Inflammatory macrophage treated with lipopolysaccharide for 4 hours (primary cell): ENCODE measurements at regions not wholly inside any gene's neighbourhood (a gene's known extent, or its start where the extent isn't known, plus 50 kb on each side); places are given as distances from the start of the nearest gene placed in this dataset.

Source experiments
- DNase-seq: peaks from one replicate; pipeline ENCODE4 v3.0.0-alpha.2; 2020

DNA sequence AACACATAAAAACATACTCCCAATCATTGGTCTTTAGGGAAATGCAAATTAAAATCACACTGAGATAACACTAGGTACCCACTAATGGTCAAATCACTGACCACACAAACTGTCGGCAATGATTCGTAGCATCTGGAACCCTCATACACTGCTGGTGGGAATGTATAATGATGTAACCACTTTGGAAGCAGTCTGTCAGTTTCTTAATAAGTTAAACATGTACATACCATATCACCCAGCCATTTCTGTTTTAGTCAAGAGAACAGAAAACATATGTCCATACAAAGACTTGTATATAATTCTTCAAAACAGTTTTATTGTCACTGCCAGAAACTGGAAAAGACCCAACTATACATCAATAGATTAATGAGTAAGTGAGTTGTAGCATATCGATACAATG lies 63.3 kb upstream of the LRRC3B start:
- no peak for DNase-seq

DNA sequence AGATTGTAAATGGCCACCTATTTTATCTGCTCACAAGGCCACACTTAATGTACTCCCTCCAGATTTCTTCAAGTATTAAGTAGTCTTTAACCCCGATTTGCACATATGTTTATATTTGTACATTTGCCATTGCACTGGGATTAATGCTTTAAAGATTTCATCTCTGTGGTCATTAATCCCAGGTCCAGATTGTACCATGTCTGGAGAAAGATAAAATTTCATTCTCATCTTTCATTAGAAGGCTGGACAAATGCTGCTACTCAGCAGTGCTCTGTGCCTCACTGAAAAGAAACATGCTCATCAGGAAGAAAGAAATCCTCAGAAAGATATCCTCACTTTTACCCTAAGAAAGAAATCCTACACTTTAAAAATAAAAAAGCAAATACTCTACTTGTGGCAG lies 62.5 kb upstream of the LRRC3B start:
- DNase-seq: no peak

DNA sequence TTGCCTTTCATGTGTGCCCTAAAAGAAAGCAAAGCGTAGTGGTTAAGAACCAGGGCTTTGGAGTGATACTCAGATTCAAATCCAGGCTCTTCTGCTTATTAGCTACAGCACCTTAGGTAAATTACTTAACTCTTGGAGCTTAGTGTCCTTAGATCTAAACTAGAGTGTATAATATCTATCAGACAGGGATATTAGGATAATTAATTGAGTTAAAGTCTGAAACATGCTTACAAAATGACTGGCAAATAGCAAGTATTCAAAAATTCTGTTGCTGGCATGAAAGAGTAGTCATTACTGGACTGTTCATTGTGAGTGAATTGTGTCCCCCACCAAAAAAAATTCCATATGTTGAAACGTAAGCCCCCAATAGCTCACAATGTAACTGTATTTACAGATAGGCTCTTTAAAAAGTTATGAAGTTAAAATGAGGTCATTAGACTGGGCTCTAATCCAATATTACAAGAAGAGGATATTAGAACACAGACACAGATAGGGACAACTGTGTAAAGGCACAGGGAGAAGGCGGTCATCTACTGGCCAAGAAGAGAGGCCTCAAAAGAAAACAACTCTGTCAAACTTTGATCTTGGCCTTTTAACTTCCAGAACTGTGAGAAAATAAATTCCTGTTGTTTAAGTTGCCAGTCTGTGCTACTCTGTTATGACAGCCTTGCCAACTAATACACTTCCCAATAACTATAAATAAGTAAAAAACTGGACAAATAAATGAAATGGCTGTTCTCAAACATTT lies 60.4 kb upstream of the LRRC3B start:
- DNase-seq: no peak
